NB4 (cell line): ENCODE measurements at regions not wholly inside any gene's neighbourhood (a gene's known extent, or its start where the extent isn't known, plus 50 kb on each side); places are given as distances from the start of the nearest gene placed in this dataset.

ENCODE experiments used
- DNase-seq: peaks from one replicate; pipeline ENCODE4 v3.0.0; 2010; ENCODE audit warnings: low read depth
- H3K4me3 ChIP-seq: one replicate; pipeline ENCODE4 v1.5.1; 2011; ENCODE audit warnings: mild to moderate bottlenecking, low read depth, low read length, moderate library complexity
- CTCF ChIP-seq: IDR thresholded peaks from one replicate; pipeline ENCODE4 v1.5.1; 2012; ENCODE audit warnings: low read depth, low read length
- MAX ChIP-seq: IDR thresholded peaks from 2 replicates; pipeline ENCODE4 v1.6.1; 2011; ENCODE audit warnings: low read depth, low read length
- MYC ChIP-seq: IDR thresholded peaks from 2 replicates; pipeline ENCODE4 v1.6.1; 2011; ENCODE audit warnings: low read depth, low read length
- POLR2A ChIP-seq: IDR thresholded peaks from 2 replicates; pipeline ENCODE4 v1.6.1; 2011; ENCODE audit warnings: mild to moderate bottlenecking; ENCODE audit not compliant: insufficient read length; ENCODE audit errors: extremely low read depth

GRCh38 chr7:17139081-17139480, 159.4 kb upstream of the AHR start:
- TF ChIP-seq CTCF (no peak), MYC (no peak), POLR2A (no peak), MAX (no peak)
- no peak for DNase-seq
- H3K4me3 ChIP-seq, result no peak overlapping the region

GRCh38 chr7:17140406-17140805, 158.0 kb upstream of the AHR start:
- no peak for DNase-seq
- TF ChIP-seq MAX (no peak), MYC (no peak), POLR2A (no peak), CTCF (no peak)
- H3K4me3 ChIP-seq, result no peak overlapping the region

- DNase-seq, result peak; percentile 44
- peak overlapping the region; percentile 41 for H3K4me3 ChIP-seq
Measured at GRCh38 chr7:17142831-17143541, 155.5 kb upstream of the AHR start.

GRCh38 chr7:17144322-17144721, 154.1 kb upstream of the AHR start:
- H3K4me3 ChIP-seq, result no peak overlapping the region
- TF ChIP-seq POLR2A, result no peak
- no peak for TF ChIP-seq CTCF
- no peak for TF ChIP-seq MYC
- TF ChIP-seq MAX, result no peak
- DNase-seq, result peak; percentile 55

More at GRCh38 chr7:17142831-17143541, 155.5 kb upstream of the AHR start:
- no peak for TF ChIP-seq MYC
- TF ChIP-seq MAX, result no peak
- TF ChIP-seq POLR2A, result no peak
- TF ChIP-seq CTCF, result no peak

GRCh38 chr7:17146621-17147020, 151.8 kb upstream of the AHR start:
- H3K4me3 ChIP-seq, result no peak overlapping the region
- no peak for TF ChIP-seq POLR2A
- no peak for TF ChIP-seq MYC
- TF ChIP-seq CTCF, result no peak
- TF ChIP-seq MAX, result no peak
- no peak for DNase-seq

- TF ChIP-seq POLR2A (no peak), MAX (no peak), CTCF (no peak), MYC (no peak)
- no peak overlapping the region for H3K4me3 ChIP-seq
- no peak for DNase-seq
Measured at GRCh38 chr7:17147409-17147808, 151.0 kb upstream of the AHR start.
